ENCODE measurements at regions not wholly inside any gene's neighbourhood (a gene's known extent, or its start where the extent isn't known, plus 50 kb on each side); places are given as distances from the start of the nearest gene placed in this dataset.

DNA sequence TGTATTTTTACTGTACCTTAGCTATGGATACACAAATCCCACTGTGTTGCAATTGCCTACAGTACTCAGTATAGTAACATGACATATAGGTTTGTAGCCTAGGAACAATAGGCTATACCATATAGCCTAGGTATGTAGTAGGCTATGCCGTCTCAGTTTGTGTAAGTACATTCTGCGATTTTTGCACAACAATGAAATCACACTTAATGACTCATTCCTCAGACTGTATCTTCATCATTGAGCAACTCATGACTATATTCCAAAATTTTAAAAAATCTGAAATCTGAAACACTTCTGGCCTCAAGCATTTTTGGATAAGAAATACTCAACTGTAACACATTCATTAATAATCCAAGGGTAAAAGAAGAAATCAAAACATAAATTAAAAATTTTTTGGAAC is 666.8 kb upstream of the GRAMD2B start:
- Histone ChIP-seq H3K4me1 (ENCODE audit: insufficient read depth, low read length) (0 out of 2 replicates have a peak, but pooled peaks cover under 1% of the 10 kb centered on the region), H3K27me3 (ENCODE audit: low read length) (no peaks in the 10 kb centered on the region), H4K20me1 (ENCODE audit: low read length) (no peaks in the 10 kb centered on the region), H3K9ac (ENCODE audit: low read length) (no peak overlapping the region), H3F3A (ENCODE audit: low read length, unreplicated experiment) (no peaks in the 10 kb centered on the region), H3K79me2 (ENCODE audit: low read length) (no peaks in the 10 kb centered on the region), H3K4me3 (ENCODE audit: low read length) (no peak overlapping the region), H3K36me3 (ENCODE audit: low read depth, low read length) (no peaks in the 10 kb centered on the region), H3K9me3 (ENCODE audit: low read length) (no peaks in the 10 kb centered on the region), H2AFZ (ENCODE audit: low read length) (no peak overlapping the region), H3K4me2 (ENCODE audit: low read length) (no peak overlapping the region), H3K27ac (ENCODE audit: low read length) (no peak overlapping the region), H3K9me2 (replicated peaks; ENCODE audit: low read length) (no peaks in the 10 kb centered on the region)
- no TSS peak for BruUV-seq (replicated peaks)
- ATAC-seq (no peak), DNase-seq (no peak)
- intact Hi-C loops (cut with micrococcal nuclease): no loop called here
- ChIA-PET CTCF (no interaction called here), POLR2A (ENCODE audit: unreplicated experiment) (no interaction called here)
- TF ChIP-seq, protein P1, sequence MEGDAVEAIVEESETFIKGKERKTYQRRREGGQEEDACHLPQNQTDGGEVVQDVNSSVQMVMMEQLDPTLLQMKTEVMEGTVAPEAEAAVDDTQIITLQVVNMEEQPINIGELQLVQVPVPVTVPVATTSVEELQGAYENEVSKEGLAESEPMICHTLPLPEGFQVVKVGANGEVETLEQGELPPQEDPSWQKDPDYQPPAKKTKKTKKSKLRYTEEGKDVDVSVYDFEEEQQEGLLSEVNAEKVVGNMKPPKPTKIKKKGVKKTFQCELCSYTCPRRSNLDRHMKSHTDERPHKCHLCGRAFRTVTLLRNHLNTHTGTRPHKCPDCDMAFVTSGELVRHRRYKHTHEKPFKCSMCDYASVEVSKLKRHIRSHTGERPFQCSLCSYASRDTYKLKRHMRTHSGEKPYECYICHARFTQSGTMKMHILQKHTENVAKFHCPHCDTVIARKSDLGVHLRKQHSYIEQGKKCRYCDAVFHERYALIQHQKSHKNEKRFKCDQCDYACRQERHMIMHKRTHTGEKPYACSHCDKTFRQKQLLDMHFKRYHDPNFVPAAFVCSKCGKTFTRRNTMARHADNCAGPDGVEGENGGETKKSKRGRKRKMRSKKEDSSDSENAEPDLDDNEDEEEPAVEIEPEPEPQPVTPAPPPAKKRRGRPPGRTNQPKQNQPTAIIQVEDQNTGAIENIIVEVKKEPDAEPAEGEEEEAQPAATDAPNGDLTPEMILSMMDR (conservative IDR thresholded peaks at IDR 0.05; ENCODE audit: low read depth, low read length): no peak
- TF ChIP-seq EZH2 (IDR thresholded peaks at IDR 0.05; ENCODE audit: low read length, unreplicated experiment): no peak
- TF ChIP-seq EZH2phosphoT487 (IDR thresholded peaks at IDR 0.05; ENCODE audit: borderline replicate concordance, low read length): no peak

GRCh38 chr5:125766706-125767105 is 656.5 kb upstream of the GRAMD2B start:
- no peak for ATAC-seq
- POLR2A ChIA-PET (ENCODE audit: unreplicated experiment): no interaction called here

DNA sequence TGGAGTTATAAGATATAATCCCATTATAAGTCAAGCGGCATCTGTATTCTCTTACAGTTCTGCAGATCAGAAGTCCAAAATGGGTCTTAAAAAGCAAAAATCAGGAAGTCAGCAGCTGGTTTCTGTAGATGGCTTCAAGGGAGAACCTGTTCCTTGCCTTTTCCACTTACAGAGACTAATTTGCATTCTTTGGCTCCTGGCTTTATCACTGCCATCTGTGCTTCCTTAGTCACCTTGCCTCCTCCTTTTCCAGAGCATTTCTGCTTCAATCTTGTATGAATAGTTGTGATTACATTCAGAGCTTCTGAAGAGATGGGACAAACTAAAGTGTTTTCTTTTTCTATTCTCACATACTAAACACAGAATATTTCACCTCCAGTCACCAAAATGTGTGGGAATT is 647.3 kb upstream of the GRAMD2B start:
- CTCF ChIA-PET: no interaction called here

More at GRCh38 chr5:125766706-125767105, 656.5 kb upstream of the GRAMD2B start:
- H3K9me3 ChIP-seq (ENCODE audit: low read length): no peaks in the 10 kb centered on the region
- CTCF ChIA-PET: no interaction called here
- no peak for DNase-seq
- no peak overlapping the region for H2AFZ ChIP-seq (ENCODE audit: low read length)
- no peaks in the 10 kb centered on the region for H3K79me2 ChIP-seq (ENCODE audit: low read length)
- no TSS peak for BruUV-seq (replicated peaks)
- H3F3A ChIP-seq (ENCODE audit: low read length, unreplicated experiment): no peaks in the 10 kb centered on the region
- no peaks in the 10 kb centered on the region for H3K27me3 ChIP-seq (ENCODE audit: low read length)
- H3K4me1 ChIP-seq (ENCODE audit: insufficient read depth, low read length): no peaks in the 10 kb centered on the region
- H3K9me2 ChIP-seq (replicated peaks; ENCODE audit: low read length): no peaks in the 10 kb centered on the region
- TF ChIP-seq, protein P1 (conservative IDR thresholded peaks at IDR 0.05; ENCODE audit: low read depth, low read length): no peak
- TF ChIP-seq EZH2 (IDR thresholded peaks at IDR 0.05; ENCODE audit: low read length, unreplicated experiment) (no peak), EZH2phosphoT487 (IDR thresholded peaks at IDR 0.05; ENCODE audit: borderline replicate concordance, low read length) (no peak)
- no peaks in the 10 kb centered on the region for H3K36me3 ChIP-seq (ENCODE audit: low read depth, low read length)
- no peaks in the 10 kb centered on the region for H4K20me1 ChIP-seq (ENCODE audit: low read length)
- no peak overlapping the region for H3K9ac ChIP-seq (ENCODE audit: low read length)
- H3K27ac ChIP-seq (ENCODE audit: low read length): no peak overlapping the region
- intact Hi-C loops (cut with micrococcal nuclease): no loop called here
- H3K4me3 ChIP-seq (ENCODE audit: low read length): no peak overlapping the region
- no peak overlapping the region for H3K4me2 ChIP-seq (ENCODE audit: low read length)

More for the DNA sequence above, 647.3 kb upstream of the GRAMD2B start:
- no peak overlapping the region for H3K4me2 ChIP-seq (ENCODE audit: low read length)
- H3K27ac ChIP-seq (ENCODE audit: low read length): no peak overlapping the region
- intact Hi-C loops (cut with micrococcal nuclease): no loop called here
- H3K4me1 ChIP-seq (ENCODE audit: insufficient read depth, low read length): no peaks in the 10 kb centered on the region
- H3K9me2 ChIP-seq (replicated peaks; ENCODE audit: low read length): no peaks in the 10 kb centered on the region
- H4K20me1 ChIP-seq (ENCODE audit: low read length): no peaks in the 10 kb centered on the region
- no peaks in the 10 kb centered on the region for H3K79me2 ChIP-seq (ENCODE audit: low read length)
- H2AFZ ChIP-seq (ENCODE audit: low read length): no peak overlapping the region
- H3K4me3 ChIP-seq (ENCODE audit: low read length): no peak overlapping the region
- no TSS peak for BruUV-seq (replicated peaks)
- ATAC-seq (no peak), DNase-seq (no peak)
- no peaks in the 10 kb centered on the region for H3K36me3 ChIP-seq (ENCODE audit: low read depth, low read length)
- TF ChIP-seq, protein P1 (conservative IDR thresholded peaks at IDR 0.05; ENCODE audit: low read depth, low read length): no peak
- H3K9me3 ChIP-seq (ENCODE audit: low read length): no peaks in the 10 kb centered on the region
- H3K9ac ChIP-seq (ENCODE audit: low read length): no peak overlapping the region
- no peaks in the 10 kb centered on the region for H3K27me3 ChIP-seq (ENCODE audit: low read length)
- POLR2A ChIA-PET (ENCODE audit: unreplicated experiment): no interaction called here
- H3F3A ChIP-seq (ENCODE audit: low read length, unreplicated experiment): no peaks in the 10 kb centered on the region
